H9 (cell line): ENCODE measurements at regions not wholly inside any gene's neighbourhood (a gene's known extent, or its start where the extent isn't known, plus 50 kb on each side); places are given as distances from the start of the nearest gene placed in this dataset.

Source experiments
- DNase-seq: peaks from one replicate; pipeline ENCODE4 v3.0.0-alpha.2; 2017
- H2AFZ ChIP-seq: one replicate; pipeline ENCODE4 v1.6.1; 2013; ENCODE audit warnings: mild to moderate bottlenecking, low read length, control low read depth, moderate library complexity
- H2AK5ac ChIP-seq: 2 replicates; pipeline ENCODE4 v1.6.1; 2013; ENCODE audit warnings: low read length, control low read depth, mixed read lengths; ENCODE audit not compliant: insufficient read length
- H2BK120ac ChIP-seq: one replicate; pipeline ENCODE4 v1.6.1; 2013; ENCODE audit warnings: low read depth, mild to moderate bottlenecking, low read length, control low read depth, inconsistent platforms; ENCODE audit not compliant: poor library complexity, severe bottlenecking
- H2BK12ac ChIP-seq: 2 replicates; pipeline ENCODE4 v1.6.1; 2013; ENCODE audit warnings: low read length, control low read depth, mixed read lengths, low read depth; ENCODE audit not compliant: insufficient read length
- H2BK15ac ChIP-seq: 2 replicates; pipeline ENCODE4 v1.6.1; 2013; ENCODE audit warnings: low read depth, low read length, control low read depth
- H2BK20ac ChIP-seq: one replicate; pipeline ENCODE4 v1.6.1; 2013; ENCODE audit warnings: low read depth, mild to moderate bottlenecking, low read length, control low read depth, inconsistent platforms; ENCODE audit not compliant: poor library complexity, severe bottlenecking
- H2BK5ac ChIP-seq: 2 replicates; pipeline ENCODE4 v1.6.1; 2013; ENCODE audit warnings: low read length, control low read depth, mixed read lengths; ENCODE audit not compliant: insufficient read length
- H3K14ac ChIP-seq: 2 replicates; pipeline ENCODE4 v1.6.1; 2013; ENCODE audit warnings: low read length, control low read depth; ENCODE audit not compliant: insufficient read depth
- H3K18ac ChIP-seq: 2 replicates; pipeline ENCODE4 v1.6.1; 2013; ENCODE audit warnings: low read depth, mild to moderate bottlenecking, mixed read lengths, low read length, control low read depth; ENCODE audit not compliant: insufficient read length
- H3K23ac ChIP-seq: 2 replicates; pipeline ENCODE4 v1.6.1; 2013; ENCODE audit warnings: low read length, control low read depth, mixed read lengths, low read depth; ENCODE audit not compliant: insufficient read length
- H3K23me2 ChIP-seq: 2 replicates; pipeline ENCODE4 v1.6.1; 2013; ENCODE audit warnings: low read depth, mild to moderate bottlenecking, mixed read lengths, low read length, control low read depth; ENCODE audit not compliant: insufficient read length, poor library complexity, severe bottlenecking
- H3K27ac ChIP-seq: 2 replicates; pipeline ENCODE4 v1.5.1; 2013; ENCODE audit warnings: low read length, control low read depth, mixed read lengths, low read depth; ENCODE audit not compliant: insufficient read length
- H3K27me3 ChIP-seq: 2 replicates; pipeline ENCODE4 v1.6.1; 2013; ENCODE audit warnings: low read length, control low read depth, inconsistent platforms; ENCODE audit not compliant: insufficient read depth
- H3K4ac ChIP-seq: 2 replicates; pipeline ENCODE4 v1.6.1; 2013; ENCODE audit warnings: low read depth, mild to moderate bottlenecking, control low read depth, inconsistent platforms, low read length, moderate library complexity
- H3K4me1 ChIP-seq: 2 replicates; pipeline ENCODE4 v1.6.1; 2013; ENCODE audit warnings: low read length, control low read depth, inconsistent platforms; ENCODE audit not compliant: insufficient read depth
- H3K4me2 ChIP-seq: 2 replicates; pipeline ENCODE4 v1.6.1; 2013; ENCODE audit warnings: low read length, control low read depth, mixed read lengths; ENCODE audit not compliant: insufficient read length, insufficient read depth
- H3K56ac ChIP-seq: 2 replicates; pipeline ENCODE4 v1.6.1; 2013; ENCODE audit warnings: low read depth, mild to moderate bottlenecking, mixed read lengths, low read length, control low read depth; ENCODE audit not compliant: insufficient read length
- H3K79me1 ChIP-seq: 2 replicates; pipeline ENCODE4 v1.6.1; 2013; ENCODE audit warnings: low read depth, mild to moderate bottlenecking, moderate library complexity, low read length, control low read depth, inconsistent platforms; ENCODE audit not compliant: insufficient read depth, poor library complexity, severe bottlenecking
- H3K79me2 ChIP-seq: 2 replicates; pipeline ENCODE4 v1.6.1; 2013; ENCODE audit warnings: low read length, control low read depth, inconsistent platforms; ENCODE audit not compliant: insufficient read depth
- H3K9ac ChIP-seq: 2 replicates; pipeline ENCODE4 v1.6.1; 2013; ENCODE audit warnings: low read length, control low read depth, mixed read lengths; ENCODE audit not compliant: insufficient read length; ENCODE audit errors: extremely low read depth
- H3K9me3 ChIP-seq: one replicate; pipeline ENCODE4 v1.6.1; 2013; ENCODE audit warnings: low read depth, low read length, inconsistent platforms; ENCODE audit not compliant: control insufficient read depth
- H3T11ph ChIP-seq: one replicate; pipeline ENCODE4 v1.6.1; 2013; ENCODE audit warnings: mild to moderate bottlenecking, low read length, control low read depth, inconsistent platforms
- H4K20me1 ChIP-seq: one replicate; pipeline ENCODE4 v1.6.1; 2013; ENCODE audit not compliant: control insufficient read depth, insufficient read length, insufficient read depth
- H4K5ac ChIP-seq: 2 replicates; pipeline ENCODE4 v1.6.1; 2013; ENCODE audit warnings: low read depth, mild to moderate bottlenecking, mixed read lengths, low read length, control low read depth; ENCODE audit not compliant: insufficient read length
- H4K8ac ChIP-seq: replicated peaks from 2 replicates; pipeline ENCODE4 v1.6.1; 2013; ENCODE audit warnings: low read length, control low read depth, mixed read lengths, low read depth; ENCODE audit not compliant: insufficient read length
- H4K91ac ChIP-seq: 2 replicates; pipeline ENCODE4 v1.6.1; 2013; ENCODE audit warnings: low read depth, mild to moderate bottlenecking, moderate library complexity, mixed read lengths, low read length, control low read depth; ENCODE audit not compliant: insufficient read length
- H3K27ac Mint-ChIP-seq, 3 experiments: 2 replicates in 2 of 3; 3 replicates in 1 of 3; pipeline ENCODE4 v1.8.0; 2020 to 2021; ENCODE audit warnings: mixed read lengths in 3 of 3, mild to moderate bottlenecking in 1 of 3, moderate library complexity in 1 of 3
- H3K27me3 Mint-ChIP-seq: 2 replicates; pipeline ENCODE4 v1.8.0; 2021; ENCODE audit warnings: low read depth, mild to moderate bottlenecking, moderate library complexity, mixed read lengths
- H3K36me3 Mint-ChIP-seq, 3 experiments: 2 replicates in 2 of 3; 3 replicates in 1 of 3; pipeline ENCODE4 v1.8.0; 2020 to 2021; ENCODE audit warnings: low read depth in 3 of 3, mixed read lengths in 3 of 3; ENCODE audit not compliant: insufficient read depth in 1 of 3
- H3K4me1 Mint-ChIP-seq, 2 experiments: 2 replicates each; pipeline ENCODE4 v1.8.0; 2020; ENCODE audit warnings: mixed read lengths in 2 of 2
- H3K4me3 Mint-ChIP-seq, 2 experiments: 2 replicates in 1 of 2; 3 replicates in 1 of 2; pipeline ENCODE4 v1.8.0; 2020 to 2021; ENCODE audit warnings: mild to moderate bottlenecking in 2 of 2, mixed read lengths in 2 of 2, moderate library complexity in 1 of 2
- H3K9me3 Mint-ChIP-seq, 2 experiments: 2 replicates in 1 of 2; 3 replicates in 1 of 2; pipeline ENCODE4 v1.8.0; 2020; ENCODE audit warnings: mild to moderate bottlenecking in 2 of 2, mixed read lengths in 2 of 2, moderate library complexity in 1 of 2
- WGBS: extraction: QIAGEN DNeasy Blood & Tissue Kit; methylation state at CpG from one replicate; pipeline ENCODE4 v1.1.7; 2013; ENCODE audit warnings: missing lambda C conversion rate, low lambda C conversion rate, mixed read lengths; ENCODE audit not compliant: insufficient read length; ENCODE audit errors: extremely low coverage; 5-methylcytosine and 5-hydroxymethylcytosine counted together
- TF ChIP-seq, protein P1 (sequence below): fragments of 200-600 bp; sonication (generic); conservative IDR thresholded peaks from 3 replicates; pipeline ENCODE4 v1.8.0; 2021; ENCODE audit warnings: antibody characterized with exemption, mild to moderate bottlenecking

DNA sequence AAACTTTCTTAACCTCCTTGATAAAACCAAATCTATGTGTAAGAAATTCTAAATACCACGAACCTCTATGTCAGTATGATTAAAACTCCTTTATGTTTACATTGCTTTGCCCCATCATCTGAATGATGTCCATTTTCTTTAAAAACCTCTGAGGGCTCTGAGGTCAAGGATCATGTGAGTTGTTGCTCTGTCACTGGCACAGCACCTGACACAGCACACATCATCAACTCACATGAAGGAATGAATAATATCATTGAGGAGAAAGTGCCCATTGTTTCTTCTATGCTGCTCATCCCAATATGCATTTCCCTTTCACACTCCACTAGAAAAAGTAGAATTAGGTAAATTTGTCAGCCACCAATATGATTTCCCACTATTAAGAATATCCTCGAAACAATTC is 1178.7 kb upstream of the NRXN1 start:
- WGBS: no CpG with 5 or more reads among the region's 2 CpGs
- H3K56ac ChIP-seq: no peak overlapping the region
- DNase-seq: no peak
- H3K18ac ChIP-seq: no peak overlapping the region
- H3K9me3 ChIP-seq: no peaks in the 10 kb centered on the region
- no peak overlapping the region for H3K14ac ChIP-seq
- H3K79me1 ChIP-seq: no peaks in the 10 kb centered on the region
- H2AK5ac ChIP-seq: no peak overlapping the region
- H4K91ac ChIP-seq: no peak overlapping the region
- H4K20me1 ChIP-seq: no peaks in the 10 kb centered on the region
- no peak overlapping the region for H2BK15ac ChIP-seq
- Mint-ChIP-seq H3K9me3 (no peaks in the 10 kb centered on the region), H3K4me3 (no peak overlapping the region), H3K36me3 (no peaks in the 10 kb centered on the region), H3K4me1 (no peaks in the 10 kb centered on the region), H3K27ac (no peak overlapping the region), H3K27me3 (no peaks in the 10 kb centered on the region)
- no peak overlapping the region for H2BK12ac ChIP-seq
- H3K27me3 ChIP-seq: no peaks in the 10 kb centered on the region
- no peak overlapping the region for H3K23ac ChIP-seq
- no peak overlapping the region for H2BK5ac ChIP-seq
- no peak overlapping the region for H2AFZ ChIP-seq
- no peak overlapping the region for H3T11ph ChIP-seq
- H4K8ac ChIP-seq: no peak overlapping the region
- H2BK20ac ChIP-seq: no peak overlapping the region
- TF ChIP-seq, protein P1, sequence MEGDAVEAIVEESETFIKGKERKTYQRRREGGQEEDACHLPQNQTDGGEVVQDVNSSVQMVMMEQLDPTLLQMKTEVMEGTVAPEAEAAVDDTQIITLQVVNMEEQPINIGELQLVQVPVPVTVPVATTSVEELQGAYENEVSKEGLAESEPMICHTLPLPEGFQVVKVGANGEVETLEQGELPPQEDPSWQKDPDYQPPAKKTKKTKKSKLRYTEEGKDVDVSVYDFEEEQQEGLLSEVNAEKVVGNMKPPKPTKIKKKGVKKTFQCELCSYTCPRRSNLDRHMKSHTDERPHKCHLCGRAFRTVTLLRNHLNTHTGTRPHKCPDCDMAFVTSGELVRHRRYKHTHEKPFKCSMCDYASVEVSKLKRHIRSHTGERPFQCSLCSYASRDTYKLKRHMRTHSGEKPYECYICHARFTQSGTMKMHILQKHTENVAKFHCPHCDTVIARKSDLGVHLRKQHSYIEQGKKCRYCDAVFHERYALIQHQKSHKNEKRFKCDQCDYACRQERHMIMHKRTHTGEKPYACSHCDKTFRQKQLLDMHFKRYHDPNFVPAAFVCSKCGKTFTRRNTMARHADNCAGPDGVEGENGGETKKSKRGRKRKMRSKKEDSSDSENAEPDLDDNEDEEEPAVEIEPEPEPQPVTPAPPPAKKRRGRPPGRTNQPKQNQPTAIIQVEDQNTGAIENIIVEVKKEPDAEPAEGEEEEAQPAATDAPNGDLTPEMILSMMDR: no peak
- no peak overlapping the region for H3K27ac ChIP-seq
- no peak overlapping the region for H3K4ac ChIP-seq
- no peaks in the 10 kb centered on the region for H3K79me2 ChIP-seq
- no peak overlapping the region for H2BK120ac ChIP-seq
- H3K4me1 ChIP-seq: no peaks in the 10 kb centered on the region
- no peak overlapping the region for H3K9ac ChIP-seq
- no peak overlapping the region for H4K5ac ChIP-seq
- H3K23me2 ChIP-seq: no peaks in the 10 kb centered on the region
- no peak overlapping the region for H3K4me2 ChIP-seq
